ENCODE measurements at regions not wholly inside any gene's neighbourhood (a gene's known extent, or its start where the extent isn't known, plus 50 kb on each side); places are given as distances from the start of the nearest gene placed in this dataset.

GRCh38 chr1:55801481-55801880 is 586.3 kb upstream of the USP24 start:
- Histone ChIP-seq H3K4me2 (ENCODE audit: insufficient read depth, low read length, poor library complexity, severe bottlenecking) (no peak overlapping the region), H2AK5ac (ENCODE audit: low read depth, low read length) (no peak overlapping the region), H3K14ac (ENCODE audit: low read length) (no peak overlapping the region), H3K79me1 (ENCODE audit: low read depth, low read length) (no peaks in the 10 kb centered on the region), H3K27ac (replicated peaks; ENCODE audit: low read length) (no peak overlapping the region), H2BK120ac (ENCODE audit: low read depth, low read length) (no peak overlapping the region), H3K4me3 (ENCODE audit: low read length in 2 of 2) (no peak overlapping the region), H4K91ac (ENCODE audit: low read depth, low read length, poor library complexity) (no peak overlapping the region), H3K18ac (ENCODE audit: low read length) (no peak overlapping the region), H2AFZ (ENCODE audit: low read length) (no peak overlapping the region), H3K4me1 (ENCODE audit: control insufficient read depth in 2 of 2, insufficient read depth in 1 of 2, low read depth in 1 of 2, low read length in 2 of 2) (no peaks in the 10 kb centered on the region), H2BK12ac (ENCODE audit: low read length) (no peak overlapping the region), H3K9me3 (replicated peaks in 1 of 2; ENCODE audit: control insufficient read depth in 2 of 2, insufficient read depth in 1 of 2, low read depth in 1 of 2, low read length in 2 of 2) (no peaks in the 10 kb centered on the region), H2BK5ac (ENCODE audit: low read length) (no peak overlapping the region), H2BK15ac (ENCODE audit: low read length) (no peak overlapping the region), H4K8ac (ENCODE audit: low read depth, low read length) (no peak overlapping the region), H3K23ac (ENCODE audit: low read depth, low read length, poor library complexity) (no peak overlapping the region), H3K4ac (ENCODE audit: low read length) (no peak overlapping the region), H3K9ac (ENCODE audit: low read depth, low read length, poor library complexity) (no peak overlapping the region), H3K27me3 (ENCODE audit: control insufficient read depth in 3 of 3, insufficient read depth in 3 of 3, low read depth in 1 of 3, low read length in 3 of 3) (no peaks in the 10 kb centered on the region), H3K36me3 (replicated peaks in 1 of 2; ENCODE audit: control insufficient read depth in 2 of 2, insufficient read depth in 2 of 2, low read length in 2 of 2) (no peaks in the 10 kb centered on the region)
- no peak for DNase-seq (ENCODE audit: low spot score)
- WGBS, 2 donors (ENCODE audit: extremely low coverage in 2 of 2, insufficient read length in 2 of 2, insufficient replicate concordance in 1 of 2) = no CpG with 5 or more reads among the region's 2 CpGs

- Histone ChIP-seq H2BK120ac (ENCODE audit: low read depth, low read length) (no peak overlapping the region), H3K9me3 (replicated peaks in 1 of 2; ENCODE audit: control insufficient read depth in 2 of 2, insufficient read depth in 1 of 2, low read depth in 1 of 2, low read length in 2 of 2) (no peaks in the 10 kb centered on the region), H4K91ac (ENCODE audit: low read depth, low read length, poor library complexity) (no peak overlapping the region), H3K36me3 (replicated peaks in 1 of 2; ENCODE audit: control insufficient read depth in 2 of 2, insufficient read depth in 2 of 2, low read length in 2 of 2) (no peaks in the 10 kb centered on the region), H3K4me1 (ENCODE audit: control insufficient read depth in 2 of 2, insufficient read depth in 1 of 2, low read depth in 1 of 2, low read length in 2 of 2) (no peaks in the 10 kb centered on the region), H2AFZ (ENCODE audit: low read length) (no peak overlapping the region), H2AK5ac (ENCODE audit: low read depth, low read length) (no peak overlapping the region), H3K23ac (ENCODE audit: low read depth, low read length, poor library complexity) (no peak overlapping the region), H3K79me1 (ENCODE audit: low read depth, low read length) (no peaks in the 10 kb centered on the region), H2BK15ac (ENCODE audit: low read length) (no peak overlapping the region), H3K4ac (ENCODE audit: low read length) (no peak overlapping the region), H3K18ac (ENCODE audit: low read length) (no peak overlapping the region), H3K14ac (ENCODE audit: low read length) (no peak overlapping the region), H3K27ac (replicated peaks; ENCODE audit: low read length) (no peak overlapping the region), H4K8ac (ENCODE audit: low read depth, low read length) (no peak overlapping the region), H3K27me3 (ENCODE audit: control insufficient read depth in 3 of 3, insufficient read depth in 3 of 3, low read depth in 1 of 3, low read length in 3 of 3) (no peaks in the 10 kb centered on the region), H2BK5ac (ENCODE audit: low read length) (no peak overlapping the region), H3K4me3 (ENCODE audit: low read length in 2 of 2) (no peak overlapping the region), H3K4me2 (ENCODE audit: insufficient read depth, low read length, poor library complexity, severe bottlenecking) (no peak overlapping the region), H2BK12ac (ENCODE audit: low read length) (no peak overlapping the region), H3K9ac (ENCODE audit: low read depth, low read length, poor library complexity) (no peak overlapping the region)
- no peak for DNase-seq (ENCODE audit: low spot score)
- WGBS, 2 donors (ENCODE audit: extremely low coverage in 2 of 2, insufficient read length in 2 of 2, insufficient replicate concordance in 1 of 2) = no CpG with 5 or more reads among the region's 1 CpG
Measured at GRCh38 chr1:55800503-55800902, 585.3 kb upstream of the USP24 start.

GRCh38 chr1:55793856-55794255 is 578.7 kb upstream of the USP24 start:
- no peak overlapping the region for H3K27ac ChIP-seq (replicated peaks; ENCODE audit: low read length)

GRCh38 chr1:55792870-55793269 is 577.7 kb upstream of the USP24 start:
- Histone ChIP-seq H2BK15ac (ENCODE audit: low read length) (no peak overlapping the region), H2AK5ac (ENCODE audit: low read depth, low read length) (no peak overlapping the region), H2BK5ac (ENCODE audit: low read length) (no peak overlapping the region), H3K4me3 (ENCODE audit: low read length in 2 of 2) (no peak overlapping the region), H3K9me3 (replicated peaks in 1 of 2; ENCODE audit: control insufficient read depth in 2 of 2, insufficient read depth in 1 of 2, low read depth in 1 of 2, low read length in 2 of 2) (peaks cover 0 to 3% of the 10 kb centered on the region in 2 donors), H4K91ac (ENCODE audit: low read depth, low read length, poor library complexity) (no peak overlapping the region), H3K4me2 (ENCODE audit: insufficient read depth, low read length, poor library complexity, severe bottlenecking) (no peak overlapping the region), H3K23ac (ENCODE audit: low read depth, low read length, poor library complexity) (no peak overlapping the region), H3K18ac (ENCODE audit: low read length) (no peak overlapping the region), H2AFZ (ENCODE audit: low read length) (no peak overlapping the region), H3K14ac (ENCODE audit: low read length) (no peak overlapping the region), H3K4ac (ENCODE audit: low read length) (no peak overlapping the region), H3K79me1 (ENCODE audit: low read depth, low read length) (no peaks in the 10 kb centered on the region), H4K8ac (ENCODE audit: low read depth, low read length) (no peak overlapping the region), H3K27me3 (ENCODE audit: control insufficient read depth in 3 of 3, insufficient read depth in 3 of 3, low read depth in 1 of 3, low read length in 3 of 3) (no peaks in the 10 kb centered on the region), H3K4me1 (ENCODE audit: control insufficient read depth in 2 of 2, insufficient read depth in 1 of 2, low read depth in 1 of 2, low read length in 2 of 2) (no peaks in the 10 kb centered on the region), H3K36me3 (replicated peaks in 1 of 2; ENCODE audit: control insufficient read depth in 2 of 2, insufficient read depth in 2 of 2, low read length in 2 of 2) (no peaks in the 10 kb centered on the region), H3K27ac (replicated peaks; ENCODE audit: low read length) (no peak overlapping the region), H3K9ac (ENCODE audit: low read depth, low read length, poor library complexity) (no peak overlapping the region), H2BK120ac (ENCODE audit: low read depth, low read length) (no peak overlapping the region), H2BK12ac (ENCODE audit: low read length) (no peak overlapping the region)
- no peak for DNase-seq (ENCODE audit: low spot score)

More at GRCh38 chr1:55793856-55794255, 578.7 kb upstream of the USP24 start:
- Histone ChIP-seq H3K79me1 (ENCODE audit: low read depth, low read length) (no peaks in the 10 kb centered on the region), H3K4me1 (ENCODE audit: control insufficient read depth in 2 of 2, insufficient read depth in 1 of 2, low read depth in 1 of 2, low read length in 2 of 2) (no peaks in the 10 kb centered on the region), H3K18ac (ENCODE audit: low read length) (peak overlapping the region; percentile 64), H2AFZ (ENCODE audit: low read length) (no peak overlapping the region), H3K36me3 (replicated peaks in 1 of 2; ENCODE audit: control insufficient read depth in 2 of 2, insufficient read depth in 2 of 2, low read length in 2 of 2) (no peaks in the 10 kb centered on the region), H3K23ac (ENCODE audit: low read depth, low read length, poor library complexity) (peak overlapping the region; percentile 43), H2BK12ac (ENCODE audit: low read length) (no peak overlapping the region), H2AK5ac (ENCODE audit: low read depth, low read length) (peak overlapping the region; percentile 94), H3K9ac (ENCODE audit: low read depth, low read length, poor library complexity) (no peak overlapping the region), H2BK15ac (ENCODE audit: low read length) (peak overlapping the region; percentile 20), H3K4me3 (ENCODE audit: low read length in 2 of 2) (no peak overlapping the region), H3K9me3 (replicated peaks in 1 of 2; ENCODE audit: control insufficient read depth in 2 of 2, insufficient read depth in 1 of 2, low read depth in 1 of 2, low read length in 2 of 2) (peaks cover 0 to 3% of the 10 kb centered on the region in 2 donors), H2BK120ac (ENCODE audit: low read depth, low read length) (peak overlapping the region; percentile 94), H3K14ac (ENCODE audit: low read length) (no peak overlapping the region), H3K4ac (ENCODE audit: low read length) (peak overlapping the region; percentile 53), H4K8ac (ENCODE audit: low read depth, low read length) (peak overlapping the region; percentile 3), H3K4me2 (ENCODE audit: insufficient read depth, low read length, poor library complexity, severe bottlenecking) (no peak overlapping the region), H3K27me3 (ENCODE audit: control insufficient read depth in 3 of 3, insufficient read depth in 3 of 3, low read depth in 1 of 3, low read length in 3 of 3) (no peaks in the 10 kb centered on the region), H4K91ac (ENCODE audit: low read depth, low read length, poor library complexity) (no peak overlapping the region), H2BK5ac (ENCODE audit: low read length) (no peak overlapping the region)
- WGBS, 2 donors (ENCODE audit: extremely low coverage in 2 of 2, insufficient read length in 2 of 2, insufficient replicate concordance in 1 of 2) = no CpG with 5 or more reads among the region's 6 CpGs
- DNase-seq (ENCODE audit: low spot score) = no peak

All from neuronal stem cell (in vitro differentiated cells).